HL-60 (cell line): ENCODE measurements at regions not wholly inside any gene's neighbourhood (a gene's known extent, or its start where the extent isn't known, plus 50 kb on each side); places are given as distances from the start of the nearest gene placed in this dataset.
"Not testable (repeated sequence)": the region's sequence is repeated elsewhere in the genome, so short reads cannot be mapped to it uniquely, and the experiment has no call there.

Experiments used
- DNase-seq, 2 experiments: peaks; one replicate each; pipeline ENCODE4 v3.0.0-alpha.2; 2010 to 2020; ENCODE audit warnings: low read depth in 1 of 2, low spot score in 1 of 2
- H3K27ac ChIP-seq: fragments of 250-450 bp; sonication (Bioruptor Pico); replicated peaks from 2 replicates; pipeline ENCODE4 v1.5.1; 2020; ENCODE audit warnings: mild to moderate bottlenecking, moderate library complexity
- H3K27me3 ChIP-seq: fragments of 250-450 bp; sonication (Bioruptor Pico); 2 replicates; pipeline ENCODE4 v1.5.1; 2021; ENCODE audit warnings: mild to moderate bottlenecking, moderate library complexity; ENCODE audit not compliant: insufficient read depth, poor library complexity, severe bottlenecking
- H3K4me3 ChIP-seq: replicated peaks from 2 replicates; pipeline ENCODE4 v1.5.1; 2011; ENCODE audit warnings: mild to moderate bottlenecking, control low read depth, low read length; ENCODE audit not compliant: insufficient read depth
- CTCF ChIP-seq: IDR thresholded peaks from one replicate; pipeline ENCODE4 v1.5.1; 2011; ENCODE audit warnings: low read length, control low read depth, inconsistent platforms; ENCODE audit not compliant: insufficient read depth
- GABPA ChIP-seq: IDR thresholded peaks from 2 replicates; pipeline ENCODE4 v1.6.1; 2012; ENCODE audit warnings: low read depth
- POLR2AphosphoS5 ChIP-seq: IDR thresholded peaks from 2 replicates; pipeline ENCODE4 v1.6.1; 2012; ENCODE audit warnings: low read depth
- REST ChIP-seq: IDR thresholded peaks from 2 replicates; pipeline ENCODE4 v1.6.1; 2012; ENCODE audit warnings: low read depth; ENCODE audit not compliant: insufficient replicate concordance
- SPI1 ChIP-seq: IDR thresholded peaks from 2 replicates; pipeline ENCODE4 v1.6.1; 2012; ENCODE audit warnings: low read depth, mild to moderate bottlenecking, borderline replicate concordance

- Histone ChIP-seq H3K27ac (no peak overlapping the region), H3K4me3 (no peak overlapping the region), H3K27me3 (no peaks in the 10 kb centered on the region)
- no peak for DNase-seq
- TF ChIP-seq REST, result no peak
- TF ChIP-seq CTCF, result no peak
- TF ChIP-seq SPI1, result no peak
- TF ChIP-seq GABPA, result no peak
- TF ChIP-seq POLR2AphosphoS5, result no peak
These were observed 57.8 kb upstream of the SLC39A8 start for GRCh38 chr4:102403116-102403515.

- no peak overlapping the region for H3K4me3 ChIP-seq
- no peak overlapping the region for H3K27ac ChIP-seq
- TF ChIP-seq REST (no peak), SPI1 (no peak), GABPA (no peak), CTCF (no peak), POLR2AphosphoS5 (no peak)
- H3K27me3 ChIP-seq, result no peaks in the 10 kb centered on the region
- DNase-seq, result no peak
These were observed 59.2 kb upstream of the SLC39A8 start for GRCh38 chr4:102404431-102404969.

GRCh38 chr4:102405821-102406401 lies 60.6 kb upstream of the SLC39A8 start:
- TF ChIP-seq SPI1 (no peak), POLR2AphosphoS5 (no peak), REST (no peak), GABPA (no peak), CTCF (no peak)
- no peak for DNase-seq

GRCh38 chr4:102410884-102411283 lies 65.6 kb upstream of the SLC39A8 start:
- H3K27ac ChIP-seq, H3K4me3 ChIP-seq, DNase-seq, H3K27me3 ChIP-seq: not testable (repeated sequence)

More at GRCh38 chr4:102405821-102406401, 60.6 kb upstream of the SLC39A8 start:
- Histone ChIP-seq H3K4me3 (no peak overlapping the region), H3K27me3 (no peaks in the 10 kb centered on the region), H3K27ac (no peak overlapping the region)
